Glutamatergic neuron (in vitro differentiated cells): ENCODE measurements at regions not wholly inside any gene's neighbourhood (a gene's known extent, or its start where the extent isn't known, plus 50 kb on each side); places are given as distances from the start of the nearest gene placed in this dataset.

Experiments used
- DNase-seq: peaks from one replicate; pipeline ENCODE4 v3.0.0; 2022
- H3K27ac Mint-ChIP-seq: one replicate; pipeline ENCODE4 v1.8.0; 2020; ENCODE audit warnings: mild to moderate bottlenecking, mixed read lengths, inconsistent platforms; ENCODE audit not compliant: unreplicated experiment
- H3K27me3 Mint-ChIP-seq: one replicate; pipeline ENCODE4 v1.8.0; 2020; ENCODE audit warnings: mild to moderate bottlenecking, moderate library complexity, mixed read lengths, inconsistent platforms; ENCODE audit not compliant: unreplicated experiment
- H3K36me3 Mint-ChIP-seq: one replicate; pipeline ENCODE4 v1.8.0; 2020; ENCODE audit warnings: mild to moderate bottlenecking, mixed read lengths, inconsistent platforms; ENCODE audit not compliant: unreplicated experiment
- H3K4me1 Mint-ChIP-seq: one replicate; pipeline ENCODE4 v1.8.0; 2020; ENCODE audit warnings: mild to moderate bottlenecking, low read depth, mixed read lengths, inconsistent platforms; ENCODE audit not compliant: unreplicated experiment
- H3K4me3 Mint-ChIP-seq: one replicate; pipeline ENCODE4 v1.8.0; 2020; ENCODE audit warnings: mild to moderate bottlenecking, mixed read lengths, inconsistent platforms; ENCODE audit not compliant: unreplicated experiment
- H3K9me3 Mint-ChIP-seq: one replicate; pipeline ENCODE4 v1.8.0; 2020; ENCODE audit warnings: mild to moderate bottlenecking, moderate library complexity, mixed read lengths, inconsistent platforms; ENCODE audit not compliant: unreplicated experiment
- CTCF ChIP-seq: fragments of 200-600 bp; sonication (generic); IDR thresholded peaks from one replicate; pipeline ENCODE4 v1.5.0; 2021; ENCODE audit not compliant: partially characterized antibody, unreplicated experiment

DNA sequence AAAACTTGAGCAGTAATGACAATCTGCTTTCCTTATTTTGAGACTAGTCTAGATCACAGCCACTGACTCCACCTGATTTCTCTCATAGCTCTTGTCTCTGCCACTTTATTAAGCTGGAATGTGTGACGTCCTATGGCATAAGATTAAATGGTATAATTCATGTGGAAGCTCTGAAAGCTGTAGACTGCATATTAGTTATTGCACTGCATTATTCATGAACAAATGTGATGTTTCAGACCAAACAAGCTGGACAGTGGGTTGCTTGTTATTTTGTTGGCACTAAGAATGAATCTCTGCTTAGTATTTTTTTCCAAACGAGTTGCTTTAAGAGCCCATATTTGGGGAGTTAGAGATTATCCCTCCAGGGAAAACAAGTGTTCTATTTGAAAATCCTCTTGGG, 1218.5 kb downstream of the SUCLG1 start:
- H3K36me3 Mint-ChIP-seq = no peaks in the 10 kb centered on the region
- H3K27me3 Mint-ChIP-seq = no peaks in the 10 kb centered on the region
- no peak for TF ChIP-seq CTCF
- H3K4me1 Mint-ChIP-seq = no peaks in the 10 kb centered on the region
- H3K4me3 Mint-ChIP-seq = no peak overlapping the region
- DNase-seq = no peak
- no peak overlapping the region for H3K27ac Mint-ChIP-seq
- no peaks in the 10 kb centered on the region for H3K9me3 Mint-ChIP-seq

DNA sequence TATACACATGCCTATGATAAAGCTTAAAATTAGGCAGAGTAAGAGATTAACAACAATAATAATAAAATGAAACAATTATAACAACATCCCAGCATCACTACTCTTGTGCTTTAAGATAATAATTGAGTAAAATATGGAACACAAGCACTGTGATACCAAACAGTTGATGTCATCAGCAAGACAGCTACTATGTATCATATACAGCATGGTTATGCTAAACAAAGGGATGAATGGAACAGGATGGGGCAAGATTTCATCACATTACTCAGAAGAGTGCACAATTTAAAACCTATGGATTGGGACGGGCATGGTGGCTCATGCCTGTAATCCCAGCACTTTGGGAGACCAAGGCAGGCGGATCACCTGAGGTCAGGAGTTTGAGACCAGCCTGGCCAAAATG, 1221.0 kb downstream of the SUCLG1 start:
- H3K27ac Mint-ChIP-seq = no peak overlapping the region
- H3K4me1 Mint-ChIP-seq = peaks cover 12% of the 10 kb centered on the region
- no peaks in the 10 kb centered on the region for H3K9me3 Mint-ChIP-seq
- DNase-seq = no peak
- no peak for TF ChIP-seq CTCF
- H3K27me3 Mint-ChIP-seq = no peaks in the 10 kb centered on the region
- H3K4me3 Mint-ChIP-seq = no peak overlapping the region
- no peaks in the 10 kb centered on the region for H3K36me3 Mint-ChIP-seq

GRCh38 chr2:83234246-83234645, 1224.8 kb downstream of the SUCLG1 start:
- no peaks in the 10 kb centered on the region for H3K36me3 Mint-ChIP-seq
- no peak for TF ChIP-seq CTCF
- H3K27ac Mint-ChIP-seq = peak overlapping the region; percentile 7
- no peaks in the 10 kb centered on the region for H3K9me3 Mint-ChIP-seq
- no peak for DNase-seq
- H3K4me3 Mint-ChIP-seq = no peak overlapping the region
- peaks cover 12% of the 10 kb centered on the region for H3K4me1 Mint-ChIP-seq
- no peaks in the 10 kb centered on the region for H3K27me3 Mint-ChIP-seq

- no peaks in the 10 kb centered on the region for H3K27me3 Mint-ChIP-seq
- DNase-seq = no peak
- H3K36me3 Mint-ChIP-seq = no peaks in the 10 kb centered on the region
- H3K27ac Mint-ChIP-seq = no peak overlapping the region
- no peaks in the 10 kb centered on the region for H3K9me3 Mint-ChIP-seq
- no peak overlapping the region for H3K4me3 Mint-ChIP-seq
- H3K4me1 Mint-ChIP-seq = peaks cover 12% of the 10 kb centered on the region
- no peak for TF ChIP-seq CTCF
Measured at GRCh38 chr2:83233781-83234180, 1225.3 kb downstream of the SUCLG1 start.

DNA sequence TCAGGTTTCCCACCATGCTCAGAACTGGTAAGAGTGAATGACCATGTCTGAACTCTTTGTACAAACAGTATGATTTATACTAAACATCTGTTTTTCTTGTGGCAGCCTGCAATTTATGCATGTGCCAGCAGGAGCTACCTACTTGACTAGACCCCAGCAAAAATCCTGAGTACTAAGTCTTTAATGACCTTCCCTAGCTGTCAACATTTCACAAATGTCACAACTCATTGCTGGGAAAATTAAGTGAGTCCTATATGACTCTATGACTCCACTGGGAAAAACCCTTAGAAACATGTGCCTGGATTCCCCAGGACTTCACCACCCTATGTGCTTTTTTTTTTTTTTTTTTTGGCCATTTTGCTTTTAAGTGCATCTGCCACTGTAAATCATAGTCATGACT, 1225.8 kb downstream of the SUCLG1 start:
- no peak for DNase-seq
- no peaks in the 10 kb centered on the region for H3K9me3 Mint-ChIP-seq
- no peaks in the 10 kb centered on the region for H3K27me3 Mint-ChIP-seq
- H3K4me1 Mint-ChIP-seq = peaks cover 12% of the 10 kb centered on the region
- no peak overlapping the region for H3K4me3 Mint-ChIP-seq
- no peaks in the 10 kb centered on the region for H3K36me3 Mint-ChIP-seq
- no peak for TF ChIP-seq CTCF
- no peak overlapping the region for H3K27ac Mint-ChIP-seq
